Posterior cingulate gyrus (tissue), 11 donors: ENCODE measurements at regions not wholly inside any gene's neighbourhood (a gene's known extent, or its start where the extent isn't known, plus 50 kb on each side); places are given as distances from the start of the nearest gene placed in this dataset.

ENCODE experiments used
- DNase-seq, 10 donors: peaks; one replicate each; pipeline versions ENCODE4 v3.0.0 to v3.0.0-alpha.2; 2020 to 2021; ENCODE audit warnings: mixed read lengths in 3 of 10
- intact Hi-C: fragments of 100-400 bp; cut with DNase I; formaldehyde crosslinking; loops from one replicate; pipeline ENCODE4 v1.15.1; 2023

DNA sequence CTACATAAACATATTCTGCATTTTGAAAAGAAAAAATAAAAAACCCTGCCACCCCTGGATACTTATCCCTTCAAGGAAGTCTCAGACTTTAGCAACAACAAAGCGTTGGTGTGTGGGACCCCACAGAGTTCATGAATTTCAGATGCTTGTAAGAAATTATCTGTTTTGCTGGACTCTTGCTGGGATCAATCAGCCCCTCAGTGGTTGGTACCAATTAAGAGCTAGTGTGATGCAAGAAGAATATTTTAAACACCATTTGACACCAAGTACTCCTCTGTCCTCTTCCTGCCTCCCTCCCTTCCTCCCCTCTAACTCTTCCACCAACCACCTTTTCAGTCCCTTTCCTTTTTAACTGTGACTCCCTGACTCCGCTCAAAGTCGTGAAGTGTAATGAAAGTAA, 51.5 kb downstream of the SST start:
- intact Hi-C loops: no loop called here
- DNase-seq: no peak

DNA sequence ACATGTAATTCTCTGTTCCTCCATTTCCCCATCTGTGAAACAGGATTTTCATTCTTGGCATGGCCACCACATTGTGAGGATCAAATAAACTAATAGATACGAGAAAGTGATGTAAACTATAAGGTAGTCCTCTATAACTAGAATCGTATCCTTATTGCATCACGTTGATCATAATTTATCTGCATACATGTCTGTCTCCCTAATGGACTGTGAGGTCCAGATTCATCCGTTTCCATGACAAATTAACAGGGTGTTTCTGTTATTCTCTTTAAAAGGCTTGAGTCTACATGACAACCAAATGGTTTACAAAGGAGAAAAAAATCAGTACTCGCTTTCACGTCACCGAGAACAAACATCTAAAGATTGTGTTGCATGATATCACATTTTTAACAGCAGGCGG, 53.0 kb downstream of the SST start:
- intact Hi-C loops: no loop called here
- DNase-seq: no peak

DNA sequence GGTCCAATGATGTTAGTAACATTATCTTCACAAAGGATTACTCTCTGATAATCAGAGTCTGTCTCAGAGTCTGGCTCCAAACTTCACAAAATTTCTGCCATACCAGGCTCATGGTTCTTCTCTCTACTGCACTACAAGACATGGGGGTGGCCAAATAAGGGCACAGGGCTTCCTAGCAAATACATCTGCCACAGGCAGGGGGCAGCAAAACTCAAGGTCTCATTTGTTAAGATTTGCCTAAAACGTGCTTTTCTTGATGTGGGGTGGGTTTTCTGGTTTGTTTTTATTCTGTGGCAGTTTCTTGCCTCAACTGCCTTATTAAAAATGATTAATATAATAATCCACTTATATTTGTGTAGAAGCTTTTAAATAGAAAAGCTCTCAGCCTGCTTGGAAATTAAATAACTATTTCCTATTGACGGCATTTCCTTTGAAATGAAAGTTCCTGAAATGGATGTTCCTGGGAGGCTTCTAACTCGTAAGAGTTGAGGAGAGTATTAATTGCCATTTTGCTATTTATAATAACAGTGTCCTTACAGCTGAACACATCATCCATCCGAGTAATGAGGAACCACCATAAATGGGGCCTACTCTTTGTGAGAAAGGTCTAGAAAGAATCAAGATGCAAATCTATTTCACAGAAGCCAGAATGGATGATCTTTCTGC, 53.8 kb downstream of the SST start:
- peak in 4 of 10 donors; percentile 10 to 46 (median 30) for DNase-seq
- intact Hi-C loops: no loop called here

DNA sequence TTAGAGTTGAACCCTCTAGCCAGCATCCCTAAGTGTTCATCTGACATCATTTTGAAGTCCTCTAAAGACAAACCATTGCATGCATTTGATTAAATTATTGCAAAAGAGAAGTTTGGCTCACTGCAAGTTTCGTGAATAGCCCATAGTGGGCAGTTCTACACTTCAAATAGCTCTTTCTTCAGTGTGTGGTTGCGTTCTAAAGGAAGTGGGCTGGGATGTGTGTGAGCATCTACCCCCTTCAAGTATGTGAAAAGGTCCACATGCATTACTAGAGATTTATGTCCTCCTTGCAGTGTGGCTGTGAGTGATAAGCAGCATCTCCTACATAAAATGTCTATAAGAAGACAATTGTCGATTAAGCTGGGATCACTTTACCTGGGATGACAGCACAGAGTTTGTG, 54.6 kb downstream of the SST start:
- DNase-seq: no peak
- intact Hi-C loops: no loop called here

DNA sequence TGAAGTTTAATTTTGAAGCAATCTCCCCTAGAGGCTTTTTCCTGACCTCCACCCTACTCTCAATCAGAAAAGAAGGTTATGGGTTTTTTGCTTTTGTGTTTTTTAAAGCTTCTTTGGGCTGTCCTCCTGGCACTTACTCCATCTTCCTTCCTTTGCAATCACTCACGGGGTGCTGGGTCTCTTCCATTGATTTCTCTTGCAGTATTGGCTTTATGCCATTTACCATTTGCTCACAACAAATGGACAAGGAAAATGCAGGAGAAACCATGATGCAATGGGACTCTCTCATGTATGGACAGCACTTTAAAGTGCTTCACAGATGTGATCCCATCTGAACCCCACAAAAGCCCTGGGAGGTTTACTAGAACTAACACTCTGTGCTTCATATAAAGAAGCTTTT, 57.5 kb downstream of the SST start:
- no peak for DNase-seq
- intact Hi-C loops: no loop called here

DNA sequence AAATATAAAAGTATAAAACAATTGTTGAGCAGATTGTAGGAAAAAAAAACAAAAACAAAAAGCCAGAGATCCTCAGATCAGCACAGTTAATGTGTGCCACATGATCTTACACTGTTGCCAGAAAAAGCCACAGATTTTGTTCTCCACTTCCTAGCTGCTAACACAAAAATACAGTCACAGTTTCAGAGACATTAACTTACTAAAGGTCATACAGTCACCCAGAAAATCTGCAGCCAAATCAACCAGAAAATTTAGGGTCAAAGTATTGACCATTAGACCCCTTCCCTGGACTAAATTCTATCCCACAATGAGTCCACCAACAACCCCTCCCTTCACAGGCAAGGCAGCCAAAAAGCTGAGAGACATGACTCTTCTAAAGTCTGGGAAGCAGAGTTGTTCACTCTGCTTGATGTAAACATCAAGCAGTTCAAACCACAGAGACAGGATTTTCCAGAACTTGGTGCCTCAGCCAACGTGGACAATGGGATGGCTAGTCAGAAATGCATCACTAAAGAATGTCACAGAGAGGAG, 59.1 kb downstream of the SST start:
- no peak for DNase-seq
- intact Hi-C loops: no loop called here

DNA sequence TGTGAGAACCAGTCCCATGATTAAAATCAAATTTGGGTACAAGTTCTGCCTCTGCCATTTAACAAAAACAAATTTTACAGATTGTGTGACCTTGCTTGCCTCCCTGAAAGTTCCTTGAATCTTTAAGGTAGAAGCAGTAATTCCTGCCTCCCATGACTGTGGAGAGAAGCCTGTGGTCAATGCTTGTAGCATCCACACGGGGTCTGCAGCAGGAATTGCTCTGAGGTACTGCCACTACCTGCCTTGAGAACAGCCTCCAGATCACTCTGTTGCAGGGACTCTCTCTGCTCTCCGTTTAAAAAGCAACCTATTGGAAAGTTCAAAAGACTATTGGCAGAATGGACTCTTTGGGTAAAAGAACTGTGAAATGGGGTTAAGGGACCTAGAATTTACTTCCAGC, 75.9 kb downstream of the SST start:
- intact Hi-C loops: no loop called here
- no peak for DNase-seq

DNA sequence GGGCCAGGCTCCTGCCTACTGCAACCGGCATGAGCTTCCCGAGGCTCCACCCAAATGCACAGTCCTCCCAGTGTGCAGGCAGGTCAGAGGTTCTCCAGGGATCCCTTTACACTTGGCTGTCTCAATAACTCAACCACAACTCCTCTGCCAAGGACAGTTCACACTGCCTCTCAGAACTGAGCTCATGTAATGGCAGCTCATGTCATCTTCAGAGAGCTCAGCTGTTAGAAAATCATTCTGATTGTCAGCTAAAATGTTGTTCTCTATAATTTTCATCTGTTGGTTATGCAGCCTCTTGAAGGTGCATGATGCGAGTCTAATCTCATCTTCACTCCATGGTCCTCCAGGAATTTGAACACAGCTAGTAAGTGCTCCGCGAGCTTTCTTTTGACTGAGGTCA, 76.7 kb downstream of the SST start:
- DNase-seq: no peak
- intact Hi-C loops: no loop called here

DNA sequence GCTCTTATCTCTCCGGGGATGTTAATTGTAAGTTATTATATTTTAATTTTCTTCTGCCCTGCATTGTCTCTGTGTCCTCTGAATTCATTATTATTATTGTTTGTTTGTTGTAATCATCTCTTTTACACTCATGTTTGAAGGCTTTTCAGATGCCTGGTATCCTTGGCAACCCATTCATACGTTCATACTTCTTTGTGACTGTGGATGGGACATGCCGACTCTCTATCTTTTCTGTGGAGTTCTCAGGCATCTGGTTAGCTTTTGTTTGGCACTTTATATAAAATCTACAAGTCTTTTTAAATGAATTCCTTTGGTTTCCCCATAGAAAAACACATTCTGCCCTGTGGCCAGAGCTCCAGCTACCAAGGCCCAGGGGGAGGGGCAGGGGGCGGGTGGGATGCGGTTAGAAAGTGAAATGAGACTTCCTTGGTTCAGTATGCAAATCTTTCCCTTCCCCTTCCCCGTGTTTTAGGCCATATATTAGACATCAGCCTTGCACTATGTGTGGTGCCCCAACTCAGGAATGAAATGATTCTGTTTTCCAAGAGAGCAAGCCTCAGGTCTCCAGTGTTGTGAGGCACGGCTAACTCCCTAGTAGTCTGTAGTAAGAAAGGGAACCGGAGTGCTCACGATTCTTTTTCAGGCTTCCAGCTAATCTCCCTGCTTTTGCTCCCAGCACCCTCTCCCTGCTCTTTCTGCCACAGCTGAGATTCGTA, 79.2 kb downstream of the SST start:
- no peak for DNase-seq
- intact Hi-C loops: no loop called here

DNA sequence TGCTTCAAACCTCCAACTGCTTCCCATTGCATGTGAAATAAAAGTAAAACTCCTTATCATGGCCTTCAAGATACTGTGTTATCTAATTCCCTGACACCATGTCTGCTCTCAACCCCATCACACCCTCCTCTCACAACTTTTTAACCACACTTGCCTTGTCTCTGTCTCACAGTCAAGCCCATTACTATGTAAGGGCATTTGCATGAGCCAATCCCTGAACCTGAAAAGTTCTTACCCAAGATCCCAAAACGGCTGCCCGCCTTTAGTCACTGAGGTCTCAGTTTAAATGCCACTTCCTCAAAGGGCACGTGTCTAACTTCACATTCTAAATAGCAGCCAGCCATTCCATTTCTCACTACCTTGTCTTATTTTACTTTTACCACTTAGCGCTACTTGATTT, 83.1 kb downstream of the SST start:
- intact Hi-C loops: no loop called here
- no peak for DNase-seq

DNA sequence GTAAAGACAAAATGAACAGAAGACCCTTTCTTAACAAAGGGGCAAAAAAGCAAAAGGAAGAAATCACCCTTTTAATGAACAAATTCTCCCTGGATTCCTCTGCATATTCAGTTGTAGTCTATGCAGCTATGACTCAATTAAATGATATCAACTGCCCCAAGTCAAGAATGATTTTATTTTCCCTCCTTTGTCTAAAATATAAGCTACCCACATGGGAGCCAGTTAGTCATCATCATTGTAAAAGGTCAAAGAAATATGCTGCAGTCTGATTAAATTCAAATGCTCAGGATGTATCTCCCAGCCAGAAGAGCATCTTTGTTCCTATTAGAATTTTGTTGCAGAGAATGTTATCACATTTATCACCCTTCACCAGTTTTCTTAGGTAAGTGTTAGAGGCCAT, 84.0 kb downstream of the SST start:
- DNase-seq: no peak
- intact Hi-C loops: no loop called here

DNA sequence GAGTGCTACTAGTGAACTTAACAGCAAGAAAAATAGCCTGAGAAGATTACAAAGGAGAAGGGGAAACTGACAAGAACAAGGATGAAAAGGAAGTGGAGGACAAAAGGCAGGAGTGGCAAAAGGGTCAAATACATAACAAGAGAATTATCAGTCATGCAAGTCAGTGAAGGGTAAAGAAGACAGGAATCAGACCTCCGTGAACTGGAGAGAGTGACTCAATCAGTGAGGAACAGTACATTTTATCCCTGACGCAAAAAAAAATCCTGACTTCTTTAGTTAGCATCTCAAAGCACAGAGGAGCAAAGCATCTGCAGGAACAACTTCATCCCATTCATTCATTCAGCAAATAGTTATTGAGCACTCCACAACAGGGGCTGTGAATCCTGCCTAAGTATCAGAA, 97.8 kb downstream of the SST start:
- DNase-seq: no peak
- intact Hi-C loops: no loop called here

DNA sequence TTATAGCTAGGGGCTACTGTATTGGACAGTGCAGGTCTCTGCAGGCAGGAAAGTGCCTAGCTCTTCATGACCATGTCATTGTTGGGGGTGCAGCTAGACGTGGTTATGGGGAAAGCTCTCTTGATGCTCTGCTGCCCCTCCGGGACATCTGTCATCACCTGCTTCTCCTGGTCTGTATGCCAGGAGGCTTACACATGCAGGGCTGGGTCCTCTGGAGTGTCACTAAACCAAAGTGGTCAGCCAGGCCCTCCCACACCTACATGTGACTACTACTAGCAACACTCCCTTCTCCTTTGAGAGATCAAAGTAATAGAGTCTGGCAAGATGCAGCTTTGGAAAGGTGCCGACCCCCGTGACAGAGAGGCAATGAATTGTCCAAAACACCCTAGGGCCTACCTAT, 98.5 kb downstream of the SST start:
- no peak for DNase-seq
- intact Hi-C loops: no loop called here

DNA sequence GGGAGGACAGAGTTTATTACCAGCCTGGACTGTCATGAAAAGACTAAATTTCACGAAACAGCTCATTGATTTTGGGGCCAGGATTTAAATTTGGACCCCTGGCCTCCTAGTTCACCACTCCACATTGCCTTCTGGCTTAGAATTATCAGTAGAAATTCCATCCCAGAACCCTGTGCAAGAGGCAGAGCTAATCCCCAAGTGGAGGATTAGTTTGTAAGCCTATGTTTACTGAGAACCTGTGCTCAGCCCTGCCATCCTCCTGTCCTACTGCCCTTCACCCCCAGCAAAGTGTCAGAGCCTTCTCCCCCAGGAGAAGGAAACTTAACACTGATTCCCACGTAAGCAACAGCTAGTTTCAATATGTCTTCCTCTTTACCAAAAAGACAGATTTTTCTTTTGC, 99.4 kb downstream of the SST start:
- intact Hi-C loops: no loop called here
- no peak for DNase-seq

DNA sequence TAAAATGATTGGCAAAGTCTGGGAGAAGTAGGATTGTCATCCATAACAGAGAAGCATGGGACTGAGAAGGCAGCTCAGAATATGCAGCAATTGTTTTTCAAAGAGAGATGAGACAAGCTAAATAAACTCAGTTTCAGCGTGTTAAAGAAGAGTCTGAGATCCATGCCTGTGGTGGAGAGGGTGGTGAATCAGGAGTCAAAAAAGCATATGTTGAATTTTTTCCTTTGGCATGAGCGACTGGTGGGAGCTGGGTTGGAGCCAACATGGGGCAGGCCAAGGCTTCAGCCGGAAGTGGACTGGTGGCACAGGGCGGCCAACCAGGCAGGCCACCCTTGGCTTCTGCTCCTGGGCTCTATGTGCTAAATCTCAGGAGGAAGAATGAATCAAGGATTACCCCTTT, 102.0 kb downstream of the SST start:
- intact Hi-C loops: no loop called here
- DNase-seq: no peak

DNA sequence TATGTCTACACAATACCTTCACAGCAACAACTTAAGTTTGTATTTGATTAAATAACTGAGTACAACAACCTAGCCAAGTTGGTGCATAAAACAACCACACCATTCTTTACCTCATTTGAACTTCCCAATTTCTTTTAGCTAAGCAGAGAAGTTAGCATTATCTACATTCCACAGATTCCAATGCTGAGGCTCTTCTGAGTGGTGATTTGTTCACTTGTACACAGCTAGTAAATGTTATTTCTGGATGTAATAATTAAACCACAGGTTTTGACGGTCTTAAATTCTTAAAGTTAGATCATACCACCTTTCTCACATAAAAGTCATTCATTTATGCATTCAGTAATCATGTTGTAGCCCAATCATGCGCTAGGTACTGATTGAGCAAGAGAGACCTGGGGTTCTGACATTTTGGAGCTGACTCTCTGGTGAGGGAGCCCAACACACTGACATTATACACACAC, 102.5 kb downstream of the SST start:
- no peak for DNase-seq
- intact Hi-C loops: no loop called here

DNA sequence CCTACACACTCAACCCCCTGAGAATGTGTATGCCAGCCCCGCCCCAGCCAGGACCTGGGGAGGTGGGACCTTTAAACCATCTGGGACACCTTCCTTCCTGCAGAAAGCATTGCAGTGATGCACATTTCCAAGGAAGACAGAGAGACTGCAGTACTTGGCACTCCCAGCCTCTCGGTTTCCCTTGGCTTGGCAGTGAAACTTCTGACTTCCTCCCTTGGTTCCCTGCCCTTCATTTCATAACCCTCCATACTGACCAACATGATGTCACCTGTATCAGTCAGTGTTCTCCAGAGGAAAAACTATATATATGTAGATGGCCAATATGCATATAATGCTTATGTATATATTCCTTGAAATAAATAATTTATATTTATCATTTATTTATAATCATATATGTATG, 103.2 kb downstream of the SST start:
- peak in 1 of 10 donors; percentile 55 for DNase-seq
- intact Hi-C loops: no loop called here

DNA sequence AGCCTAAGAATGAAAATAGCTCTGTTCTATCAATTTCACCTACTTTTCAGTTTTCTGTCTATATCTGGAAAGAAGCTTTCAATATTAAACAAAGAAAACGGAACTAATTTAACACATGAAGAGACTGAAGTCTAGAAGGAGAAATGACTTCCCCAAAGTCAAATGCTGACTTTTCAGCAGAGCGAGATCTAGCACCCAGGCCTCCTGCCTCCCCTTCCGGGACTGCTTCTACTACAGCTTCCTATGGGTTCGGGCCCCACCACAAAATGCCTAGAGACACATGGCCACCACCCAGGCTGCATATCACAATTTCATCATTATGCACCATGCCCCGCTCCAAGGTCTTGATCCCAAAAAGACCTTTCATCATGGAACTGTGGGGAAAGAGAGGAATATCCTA, 104.5 kb downstream of the SST start:
- intact Hi-C loops: no loop called here
- DNase-seq: peak in 1 of 10 donors; percentile 64

DNA sequence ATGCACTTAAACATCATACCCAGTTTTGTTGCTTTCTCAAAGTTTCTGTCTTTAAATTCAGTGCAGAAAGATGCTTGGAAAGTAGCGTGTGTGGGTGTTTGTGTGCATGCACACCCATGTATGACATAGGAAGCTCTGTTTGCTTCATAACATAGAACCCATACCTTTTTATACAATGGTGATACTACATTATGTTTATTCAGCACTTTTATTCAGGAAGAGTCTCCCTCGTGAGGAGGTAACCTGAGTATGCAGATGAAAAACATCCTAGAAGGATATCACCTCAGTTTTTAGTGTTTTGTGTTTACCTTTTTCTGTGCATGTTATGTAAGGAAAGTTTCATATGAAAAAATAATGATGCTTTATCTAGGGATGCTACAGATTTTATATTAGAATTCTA, 111.2 kb downstream of the SST start:
- intact Hi-C loops: no loop called here
- DNase-seq: no peak

DNA sequence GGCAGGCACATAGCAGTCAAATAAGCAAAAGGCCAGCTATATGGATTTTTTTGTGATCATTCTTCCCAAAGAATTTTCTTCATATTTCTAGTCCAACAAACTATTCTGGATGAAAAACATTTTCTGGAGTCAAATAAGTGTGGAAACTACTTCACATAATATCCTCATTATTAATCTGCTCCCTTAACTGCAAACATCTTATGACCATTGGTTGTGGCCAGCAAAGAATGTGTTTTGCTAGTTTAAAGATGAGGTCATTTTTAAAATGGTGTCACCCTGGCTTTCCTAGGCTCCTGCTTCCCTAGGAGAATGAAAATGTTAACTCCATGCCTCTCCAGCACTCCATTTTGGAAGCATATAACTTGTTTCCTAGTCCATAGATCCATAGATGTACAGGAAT, 118.8 kb downstream of the SST start:
- intact Hi-C loops: no loop called here
- no peak for DNase-seq

DNA sequence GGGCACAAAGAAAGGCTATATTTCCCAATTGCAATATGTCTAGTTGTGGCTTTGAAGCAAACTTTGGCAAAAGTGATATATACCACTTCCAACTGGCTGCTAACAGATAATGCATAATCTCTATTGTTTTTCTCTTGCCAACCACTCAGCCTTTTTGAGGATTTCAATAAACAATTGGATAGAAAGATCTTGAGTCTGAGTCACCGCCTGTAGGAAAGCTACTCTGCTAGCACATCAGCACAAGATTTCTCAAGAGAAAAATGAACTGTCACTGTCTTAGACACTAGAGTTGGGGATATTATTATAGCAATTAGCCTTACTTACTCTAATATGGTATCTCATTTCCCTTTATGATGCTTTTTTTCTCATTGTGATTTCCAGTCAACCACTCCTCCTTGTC, 119.7 kb downstream of the SST start:
- intact Hi-C loops: no loop called here
- DNase-seq: no peak

DNA sequence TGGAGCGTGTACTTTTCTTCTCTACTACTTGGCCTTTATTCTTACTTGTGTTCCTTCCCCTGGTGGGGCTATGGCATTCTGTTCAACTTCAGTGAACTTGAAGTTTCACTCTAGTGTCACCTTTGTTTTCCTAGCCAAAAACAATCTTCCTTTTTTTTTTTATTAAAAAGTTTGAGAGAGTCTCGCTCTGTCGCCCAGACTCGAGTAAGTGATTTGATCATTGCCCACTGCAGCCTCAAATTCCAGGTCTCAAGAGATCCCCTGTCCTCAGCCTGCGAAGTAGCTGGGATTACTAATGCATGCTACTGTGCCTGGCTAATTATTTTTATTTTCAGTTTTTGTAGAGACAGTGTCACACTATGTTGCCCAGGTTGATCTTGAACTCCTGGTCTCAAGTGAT, 124.8 kb downstream of the SST start:
- no peak for DNase-seq
- intact Hi-C loops: no loop called here
